Hepatocyte (in vitro differentiated cells): ENCODE measurements at regions not wholly inside any gene's neighbourhood (a gene's known extent, or its start where the extent isn't known, plus 50 kb on each side); places are given as distances from the start of the nearest gene placed in this dataset.

Experiments
- DNase-seq: peaks from one replicate; pipeline ENCODE4 v3.0.0-alpha.2; 2016; ENCODE audit warnings: low spot score
- H2AFZ ChIP-seq: fragments of 200-600 bp; sonication (generic); 2 replicates; pipeline ENCODE4 v1.6.0; 2016; ENCODE audit warnings: antibody characterized with exemption, mild to moderate bottlenecking
- H3K27ac ChIP-seq: fragments of 200-600 bp; sonication (generic); 2 replicates; pipeline ENCODE4 v1.5.1; 2016; ENCODE audit warnings: mild to moderate bottlenecking
- H3K27me3 ChIP-seq: fragments of 200-600 bp; sonication (generic); 2 replicates; pipeline ENCODE4 v1.6.1; 2016
- H3K36me3 ChIP-seq: fragments of 200-600 bp; sonication (generic); replicated peaks from 2 replicates; pipeline ENCODE4 v1.5.1; 2016; ENCODE audit warnings: low read depth; ENCODE audit not compliant: insufficient read depth
- H3K4me1 ChIP-seq: fragments of 200-600 bp; sonication (generic); 2 replicates; pipeline ENCODE4 v1.5.1; 2016; ENCODE audit warnings: mild to moderate bottlenecking, moderate library complexity; ENCODE audit not compliant: insufficient read depth
- H3K4me2 ChIP-seq: fragments of 200-600 bp; sonication (generic); 2 replicates; pipeline ENCODE4 v1.6.0; 2016
- H3K4me3 ChIP-seq: fragments of 200-600 bp; sonication (generic); 2 replicates; pipeline ENCODE4 v1.5.1; 2016; ENCODE audit warnings: mild to moderate bottlenecking
- H3K79me2 ChIP-seq: fragments of 200-600 bp; sonication (generic); 2 replicates; pipeline ENCODE4 v1.6.0; 2017; ENCODE audit warnings: mild to moderate bottlenecking
- H3K9me2 ChIP-seq: fragments of 200-600 bp; sonication (generic); replicated peaks from 2 replicates; pipeline ENCODE4 v1.6.0; 2017; ENCODE audit warnings: mild to moderate bottlenecking; ENCODE audit not compliant: insufficient read depth
- H3K9me3 ChIP-seq: fragments of 200-600 bp; sonication (generic); 2 replicates; pipeline ENCODE4 v1.5.1; 2016; ENCODE audit warnings: low read depth, mild to moderate bottlenecking
- H4K20me1 ChIP-seq: fragments of 200-600 bp; sonication (generic); 2 replicates; pipeline ENCODE4 v1.6.0; 2016; ENCODE audit warnings: mild to moderate bottlenecking; ENCODE audit not compliant: insufficient read depth, poor library complexity, severe bottlenecking
- EZH2 ChIP-seq: fragments of 200-600 bp; sonication (generic); IDR thresholded peaks from 2 replicates; pipeline ENCODE4 v1.6.1; 2016; ENCODE audit warnings: antibody characterized with exemption, mild to moderate bottlenecking, borderline replicate concordance
- EZH2phosphoT487 ChIP-seq: fragments of 200-600 bp; sonication (generic); IDR thresholded peaks from one replicate; pipeline ENCODE4 v1.6.1; 2018; ENCODE audit warnings: antibody characterized with exemption, mild to moderate bottlenecking, low read depth, moderate library complexity; ENCODE audit not compliant: unreplicated experiment, severe bottlenecking
- WGBS: methylation state at CpG from one replicate; pipeline ENCODE4 v1.1.6; 2016; ENCODE audit warnings: low lambda C conversion rate; ENCODE audit errors: missing lambda C conversion rate; 5-methylcytosine and 5-hydroxymethylcytosine counted together
- TF ChIP-seq, protein P1 (sequence below): fragments of 200-600 bp; sonication (generic); IDR thresholded peaks from 2 replicates; pipeline ENCODE4 v1.5.1; 2016; ENCODE audit warnings: antibody characterized with exemption, mild to moderate bottlenecking; ENCODE audit not compliant: poor library complexity

DNA sequence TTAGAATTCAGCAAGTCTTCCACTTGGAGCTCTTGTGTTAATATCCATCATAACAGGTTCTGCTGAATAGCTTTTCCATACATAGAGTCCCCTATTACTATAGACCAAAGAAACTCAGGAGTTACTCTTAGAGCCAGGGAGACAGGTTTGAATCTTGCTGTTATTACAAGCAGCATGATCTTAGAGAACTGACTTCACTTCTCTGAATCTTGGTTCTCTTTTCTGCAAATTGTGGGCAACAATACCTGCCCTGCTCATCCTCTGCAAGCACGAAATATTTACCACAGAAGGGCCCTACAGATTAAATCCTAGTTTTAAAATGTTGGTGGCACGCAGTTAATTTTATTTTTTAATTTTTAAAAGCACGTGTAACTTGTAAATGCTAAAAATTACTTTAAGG is 111.7 kb downstream of the TLR4 start:
- H4K20me1 ChIP-seq: no peaks in the 10 kb centered on the region
- no peak for TF ChIP-seq EZH2phosphoT487
- no peak for TF ChIP-seq EZH2
- TF ChIP-seq, protein P1, sequence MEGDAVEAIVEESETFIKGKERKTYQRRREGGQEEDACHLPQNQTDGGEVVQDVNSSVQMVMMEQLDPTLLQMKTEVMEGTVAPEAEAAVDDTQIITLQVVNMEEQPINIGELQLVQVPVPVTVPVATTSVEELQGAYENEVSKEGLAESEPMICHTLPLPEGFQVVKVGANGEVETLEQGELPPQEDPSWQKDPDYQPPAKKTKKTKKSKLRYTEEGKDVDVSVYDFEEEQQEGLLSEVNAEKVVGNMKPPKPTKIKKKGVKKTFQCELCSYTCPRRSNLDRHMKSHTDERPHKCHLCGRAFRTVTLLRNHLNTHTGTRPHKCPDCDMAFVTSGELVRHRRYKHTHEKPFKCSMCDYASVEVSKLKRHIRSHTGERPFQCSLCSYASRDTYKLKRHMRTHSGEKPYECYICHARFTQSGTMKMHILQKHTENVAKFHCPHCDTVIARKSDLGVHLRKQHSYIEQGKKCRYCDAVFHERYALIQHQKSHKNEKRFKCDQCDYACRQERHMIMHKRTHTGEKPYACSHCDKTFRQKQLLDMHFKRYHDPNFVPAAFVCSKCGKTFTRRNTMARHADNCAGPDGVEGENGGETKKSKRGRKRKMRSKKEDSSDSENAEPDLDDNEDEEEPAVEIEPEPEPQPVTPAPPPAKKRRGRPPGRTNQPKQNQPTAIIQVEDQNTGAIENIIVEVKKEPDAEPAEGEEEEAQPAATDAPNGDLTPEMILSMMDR: no peak
- 83% methylated on average over 3 of the region's 3 CpGs for WGBS
- H2AFZ ChIP-seq: no peak overlapping the region
- H3K36me3 ChIP-seq: no peaks in the 10 kb centered on the region
- no peaks in the 10 kb centered on the region for H3K79me2 ChIP-seq
- no peak overlapping the region for H3K27ac ChIP-seq
- no peaks in the 10 kb centered on the region for H3K9me2 ChIP-seq
- no peaks in the 10 kb centered on the region for H3K9me3 ChIP-seq
- no peaks in the 10 kb centered on the region for H3K27me3 ChIP-seq
- no peak overlapping the region for H3K4me3 ChIP-seq
- H3K4me1 ChIP-seq: no peaks in the 10 kb centered on the region
- H3K4me2 ChIP-seq: no peak overlapping the region
- no peak for DNase-seq

DNA sequence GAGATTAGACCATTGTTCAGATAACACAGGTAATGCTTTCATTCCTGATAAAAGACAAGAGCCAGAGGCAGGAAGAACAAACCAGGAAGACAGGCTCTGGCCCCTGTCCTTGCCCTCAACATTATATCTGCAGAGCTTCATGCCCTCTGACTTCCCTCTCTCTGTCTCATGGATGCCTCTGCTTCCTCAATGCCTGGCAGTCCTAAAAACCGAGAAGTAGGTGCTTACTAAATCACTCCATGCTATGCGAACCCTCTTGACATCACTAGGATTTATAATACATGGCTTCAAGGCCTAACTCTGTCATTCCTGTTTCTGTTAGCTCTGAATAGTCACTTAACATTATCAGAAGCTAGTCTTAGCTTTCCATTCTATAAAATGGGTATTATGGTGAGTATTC is 117.8 kb downstream of the TLR4 start:
- Histone ChIP-seq H3K9me2 (no peaks in the 10 kb centered on the region), H3K27ac (no peak overlapping the region), H3K4me2 (no peak overlapping the region), H2AFZ (no peak overlapping the region), H3K9me3 (no peaks in the 10 kb centered on the region), H3K4me3 (no peak overlapping the region), H3K36me3 (no peaks in the 10 kb centered on the region), H3K4me1 (no peaks in the 10 kb centered on the region), H3K79me2 (no peaks in the 10 kb centered on the region), H4K20me1 (no peaks in the 10 kb centered on the region), H3K27me3 (no peaks in the 10 kb centered on the region)
- DNase-seq: no peak
- TF ChIP-seq, protein P1: no peak
- no peak for TF ChIP-seq EZH2phosphoT487
- no peak for TF ChIP-seq EZH2
- 64% methylated on average over 2 of the region's 2 CpGs for WGBS

- Histone ChIP-seq H3K4me2 (no peak overlapping the region), H4K20me1 (no peaks in the 10 kb centered on the region), H3K27ac (no peak overlapping the region), H3K79me2 (no peaks in the 10 kb centered on the region), H2AFZ (no peak overlapping the region), H3K36me3 (no peaks in the 10 kb centered on the region), H3K9me3 (no peaks in the 10 kb centered on the region), H3K27me3 (no peaks in the 10 kb centered on the region), H3K9me2 (no peaks in the 10 kb centered on the region), H3K4me1 (no peaks in the 10 kb centered on the region), H3K4me3 (no peak overlapping the region)
- TF ChIP-seq EZH2 (no peak), EZH2phosphoT487 (no peak)
- TF ChIP-seq, protein P1: no peak
- DNase-seq: no peak
Observed at GRCh38 chr9:117823576-117823975, 119.4 kb downstream of the TLR4 start.

DNA sequence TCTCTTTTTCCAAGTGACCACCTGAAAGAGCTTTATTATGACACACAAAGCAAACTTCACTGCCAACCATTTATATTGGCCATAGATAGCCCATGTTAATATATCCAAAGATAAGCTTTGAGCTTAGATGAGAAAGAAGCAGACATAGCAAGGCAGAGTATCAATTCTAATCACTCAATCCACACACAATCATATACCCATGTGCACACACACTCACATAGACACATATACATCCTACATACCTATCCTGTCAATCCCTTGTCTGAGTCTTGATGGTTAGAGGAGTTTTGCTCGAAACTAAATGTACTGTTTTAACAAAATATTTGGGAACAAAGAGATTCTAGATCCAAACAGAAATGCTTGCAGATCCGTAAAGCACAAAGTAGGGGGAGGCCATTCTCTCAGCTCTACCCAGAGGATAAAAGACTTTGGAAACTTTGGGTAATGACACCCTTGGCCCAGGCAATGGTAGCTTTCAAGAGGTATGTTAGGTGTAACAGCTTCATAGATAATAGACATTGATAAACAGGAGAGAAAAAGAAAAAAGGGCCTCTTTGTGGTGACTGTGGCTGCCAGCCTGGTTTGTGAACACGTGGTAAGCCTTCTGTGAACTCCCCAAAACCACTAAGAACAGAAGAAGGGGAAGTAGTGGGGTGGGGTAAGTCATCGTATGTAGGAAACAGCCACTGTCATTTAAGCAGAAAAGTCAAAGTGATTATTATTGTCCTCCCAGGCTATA is 121.6 kb downstream of the TLR4 start:
- no peak for DNase-seq
- WGBS: 61% methylated on average over 4 of the region's 4 CpGs
- no peaks in the 10 kb centered on the region for H3K9me3 ChIP-seq

More for the DNA sequence above, 121.6 kb downstream of the TLR4 start:
- TF ChIP-seq EZH2phosphoT487: no peak
- TF ChIP-seq EZH2: no peak
- TF ChIP-seq, protein P1: no peak
- H3K36me3 ChIP-seq: no peaks in the 10 kb centered on the region
- H3K9me2 ChIP-seq: no peaks in the 10 kb centered on the region
- H3K4me1 ChIP-seq: no peaks in the 10 kb centered on the region
- no peak overlapping the region for H3K27ac ChIP-seq
- no peak overlapping the region for H3K4me2 ChIP-seq
- H3K27me3 ChIP-seq: no peaks in the 10 kb centered on the region
- no peak overlapping the region for H3K4me3 ChIP-seq
- no peaks in the 10 kb centered on the region for H4K20me1 ChIP-seq
- H2AFZ ChIP-seq: no peak overlapping the region
- H3K79me2 ChIP-seq: no peaks in the 10 kb centered on the region
